ENCODE measurements at regions not wholly inside any gene's neighbourhood (a gene's known extent, or its start where the extent isn't known, plus 50 kb on each side); places are given as distances from the start of the nearest gene placed in this dataset.

- no peaks in the 10 kb centered on the region for H3K36me3 Mint-ChIP-seq (ENCODE audit: low read depth)
- H3K27ac Mint-ChIP-seq: no peak overlapping the region
- no peak for DNase-seq
- H3K27me3 Mint-ChIP-seq: no peaks in the 10 kb centered on the region
- peaks cover 2% of the 10 kb centered on the region for H3K9me3 Mint-ChIP-seq
- H3K4me3 Mint-ChIP-seq: no peak overlapping the region
- no peaks in the 10 kb centered on the region for H3K4me1 Mint-ChIP-seq (ENCODE audit: low read depth)
Observed at GRCh38 chr11:37560346-37560745, 962.3 kb upstream of the RAG2 start.

GRCh38 chr11:37558619-37559210 lies 960.7 kb upstream of the RAG2 start:
- Mint-ChIP-seq H3K4me1 (ENCODE audit: low read depth) (no peaks in the 10 kb centered on the region), H3K27me3 (no peaks in the 10 kb centered on the region), H3K4me3 (no peak overlapping the region), H3K9me3 (no peaks in the 10 kb centered on the region), H3K36me3 (ENCODE audit: low read depth) (no peaks in the 10 kb centered on the region), H3K27ac (no peak overlapping the region)
- no peak for DNase-seq

GRCh38 chr11:37557990-37558389 lies 960.0 kb upstream of the RAG2 start:
- Mint-ChIP-seq H3K4me1 (ENCODE audit: low read depth) (no peaks in the 10 kb centered on the region), H3K4me3 (no peak overlapping the region), H3K27ac (no peak overlapping the region), H3K27me3 (no peaks in the 10 kb centered on the region), H3K36me3 (ENCODE audit: low read depth) (no peaks in the 10 kb centered on the region), H3K9me3 (no peaks in the 10 kb centered on the region)
- no peak for DNase-seq

- Mint-ChIP-seq H3K4me1 (ENCODE audit: low read depth) (no peaks in the 10 kb centered on the region), H3K4me3 (no peak overlapping the region), H3K27ac (no peak overlapping the region), H3K9me3 (peaks cover 3% of the 10 kb centered on the region), H3K27me3 (no peaks in the 10 kb centered on the region), H3K36me3 (ENCODE audit: low read depth) (no peaks in the 10 kb centered on the region)
- DNase-seq: no peak
Observed at GRCh38 chr11:37552284-37552683, 954.2 kb upstream of the RAG2 start.

GRCh38 chr11:37544491-37544890 lies 946.5 kb upstream of the RAG2 start:
- DNase-seq: no peak
- Mint-ChIP-seq H3K36me3 (ENCODE audit: low read depth) (no peaks in the 10 kb centered on the region), H3K4me1 (ENCODE audit: low read depth) (no peaks in the 10 kb centered on the region), H3K27ac (no peak overlapping the region), H3K27me3 (no peaks in the 10 kb centered on the region), H3K9me3 (peaks cover 8% of the 10 kb centered on the region), H3K4me3 (no peak overlapping the region)

GRCh38 chr11:37533830-37534229 lies 935.8 kb upstream of the RAG2 start:
- DNase-seq: no peak
- no peak overlapping the region for H3K27ac Mint-ChIP-seq
- no peak overlapping the region for H3K4me3 Mint-ChIP-seq
- no peaks in the 10 kb centered on the region for H3K27me3 Mint-ChIP-seq
- no peaks in the 10 kb centered on the region for H3K4me1 Mint-ChIP-seq (ENCODE audit: low read depth)
- H3K36me3 Mint-ChIP-seq (ENCODE audit: low read depth): no peaks in the 10 kb centered on the region
- peaks cover 18% of the 10 kb centered on the region for H3K9me3 Mint-ChIP-seq

GRCh38 chr11:37533087-37533486 lies 935.1 kb upstream of the RAG2 start:
- H3K4me1 Mint-ChIP-seq (ENCODE audit: low read depth): no peaks in the 10 kb centered on the region

GRCh38 chr11:37532271-37532670 lies 934.2 kb upstream of the RAG2 start:
- Mint-ChIP-seq H3K4me3 (no peak overlapping the region), H3K9me3 (peaks cover 23% of the 10 kb centered on the region), H3K27ac (no peak overlapping the region), H3K4me1 (ENCODE audit: low read depth) (no peaks in the 10 kb centered on the region), H3K27me3 (no peaks in the 10 kb centered on the region), H3K36me3 (ENCODE audit: low read depth) (no peaks in the 10 kb centered on the region)
- DNase-seq: no peak

More at GRCh38 chr11:37533087-37533486, 935.1 kb upstream of the RAG2 start:
- no peaks in the 10 kb centered on the region for H3K36me3 Mint-ChIP-seq (ENCODE audit: low read depth)
- H3K9me3 Mint-ChIP-seq: peaks cover 23% of the 10 kb centered on the region
- H3K27me3 Mint-ChIP-seq: no peaks in the 10 kb centered on the region
- no peak for DNase-seq
- no peak overlapping the region for H3K4me3 Mint-ChIP-seq
- no peak overlapping the region for H3K27ac Mint-ChIP-seq

- DNase-seq: no peak
- Mint-ChIP-seq H3K27me3 (no peaks in the 10 kb centered on the region), H3K27ac (no peak overlapping the region), H3K9me3 (peaks cover 27% of the 10 kb centered on the region), H3K4me1 (ENCODE audit: low read depth) (no peaks in the 10 kb centered on the region), H3K4me3 (no peak overlapping the region), H3K36me3 (ENCODE audit: low read depth) (no peaks in the 10 kb centered on the region)
Observed at GRCh38 chr11:37527545-37527944, 929.5 kb upstream of the RAG2 start.

- DNase-seq: no peak
- H3K27ac Mint-ChIP-seq: no peak overlapping the region
- no peaks in the 10 kb centered on the region for H3K4me1 Mint-ChIP-seq (ENCODE audit: low read depth)
- no peak overlapping the region for H3K4me3 Mint-ChIP-seq
- H3K36me3 Mint-ChIP-seq (ENCODE audit: low read depth): no peaks in the 10 kb centered on the region
- H3K27me3 Mint-ChIP-seq: no peaks in the 10 kb centered on the region
- H3K9me3 Mint-ChIP-seq: peaks cover 36% of the 10 kb centered on the region
Observed at GRCh38 chr11:37525336-37525735, 927.3 kb upstream of the RAG2 start.

- H3K27me3 Mint-ChIP-seq: no peaks in the 10 kb centered on the region
- no peaks in the 10 kb centered on the region for H3K4me1 Mint-ChIP-seq (ENCODE audit: low read depth)
- H3K27ac Mint-ChIP-seq: no peak overlapping the region
- DNase-seq: no peak
- H3K36me3 Mint-ChIP-seq (ENCODE audit: low read depth): no peaks in the 10 kb centered on the region
- peaks cover 40% of the 10 kb centered on the region for H3K9me3 Mint-ChIP-seq
- no peak overlapping the region for H3K4me3 Mint-ChIP-seq
Observed at GRCh38 chr11:37519781-37520180, 921.7 kb upstream of the RAG2 start.

- Mint-ChIP-seq H3K27ac (no peak overlapping the region), H3K9me3 (peaks cover 18% of the 10 kb centered on the region), H3K27me3 (no peaks in the 10 kb centered on the region), H3K4me3 (no peak overlapping the region), H3K4me1 (ENCODE audit: low read depth) (no peaks in the 10 kb centered on the region), H3K36me3 (ENCODE audit: low read depth) (no peaks in the 10 kb centered on the region)
- DNase-seq: no peak
Observed at GRCh38 chr11:37512156-37512780, 914.2 kb upstream of the RAG2 start.

GRCh38 chr11:37511425-37511933 lies 913.4 kb upstream of the RAG2 start:
- Mint-ChIP-seq H3K36me3 (ENCODE audit: low read depth) (no peaks in the 10 kb centered on the region), H3K27me3 (no peaks in the 10 kb centered on the region), H3K4me3 (no peak overlapping the region), H3K9me3 (peaks cover 15% of the 10 kb centered on the region), H3K4me1 (ENCODE audit: low read depth) (no peaks in the 10 kb centered on the region), H3K27ac (no peak overlapping the region)
- no peak for DNase-seq

- no peak overlapping the region for H3K4me3 Mint-ChIP-seq
- no peaks in the 10 kb centered on the region for H3K27me3 Mint-ChIP-seq
- no peak for DNase-seq
- no peaks in the 10 kb centered on the region for H3K36me3 Mint-ChIP-seq (ENCODE audit: low read depth)
- no peak overlapping the region for H3K27ac Mint-ChIP-seq
- H3K4me1 Mint-ChIP-seq (ENCODE audit: low read depth): no peaks in the 10 kb centered on the region
- peaks cover 10% of the 10 kb centered on the region for H3K9me3 Mint-ChIP-seq
Observed at GRCh38 chr11:37509506-37509905, 911.5 kb upstream of the RAG2 start.

- no peak overlapping the region for H3K4me3 Mint-ChIP-seq
- H3K27me3 Mint-ChIP-seq: no peaks in the 10 kb centered on the region
- peaks cover 3% of the 10 kb centered on the region for H3K4me1 Mint-ChIP-seq (ENCODE audit: low read depth)
- DNase-seq: no peak
- H3K36me3 Mint-ChIP-seq (ENCODE audit: low read depth): no peaks in the 10 kb centered on the region
- no peak overlapping the region for H3K27ac Mint-ChIP-seq
- peaks cover 15% of the 10 kb centered on the region for H3K9me3 Mint-ChIP-seq
Observed at GRCh38 chr11:37506531-37506930, 908.5 kb upstream of the RAG2 start.

Data from activated T-cell treated with anti-CD3 and anti-CD28 coated beads, Interleukin-2, amount 50 U/mL, for 24 hours (primary cell).